GM21528 (cell line): ENCODE measurements at regions not wholly inside any gene's neighbourhood (a gene's known extent, or its start where the extent isn't known, plus 50 kb on each side); places are given as distances from the start of the nearest gene placed in this dataset.

Experiments used
- ATAC-seq: cut with Tn5 transposase; IDR thresholded peaks from one replicate; pipeline ENCODE4 v1.9.1; 2021; ENCODE audit warnings: mild to moderate bottlenecking, moderate library complexity; ENCODE audit not compliant: unreplicated experiment, low FRiP score

- no peak for ATAC-seq
Measured at GRCh38 chr15:94535298-94536048, 304.1 kb downstream of the MCTP2 start.

GRCh38 chr15:94536549-94536948 lies 305.2 kb downstream of the MCTP2 start:
- ATAC-seq: no peak

GRCh38 chr15:94538280-94538679 lies 306.9 kb downstream of the MCTP2 start:
- no peak for ATAC-seq

- no peak for ATAC-seq
Measured at GRCh38 chr15:94542391-94542790, 311.0 kb downstream of the MCTP2 start.

- ATAC-seq: no peak
Measured at GRCh38 chr15:94546808-94547207, 315.4 kb downstream of the MCTP2 start.

GRCh38 chr15:94547711-94548110 lies 316.4 kb downstream of the MCTP2 start:
- no peak for ATAC-seq

- ATAC-seq: no peak
Measured at GRCh38 chr15:94555841-94556519, 324.6 kb downstream of the MCTP2 start.

GRCh38 chr15:94561036-94561689 lies 329.8 kb downstream of the MCTP2 start:
- no peak for ATAC-seq

- ATAC-seq: no peak
Measured at GRCh38 chr15:94563456-94563855, 332.1 kb downstream of the MCTP2 start.

GRCh38 chr15:94576889-94577533 lies 345.6 kb downstream of the MCTP2 start:
- ATAC-seq: peak; percentile 85

GRCh38 chr15:94579286-94579685 lies 347.9 kb downstream of the MCTP2 start:
- no peak for ATAC-seq

- no peak for ATAC-seq
Measured at GRCh38 chr15:94580211-94580885, 349.0 kb downstream of the MCTP2 start.

GRCh38 chr15:94582368-94582767 lies 351.0 kb downstream of the MCTP2 start:
- peak; percentile 46 for ATAC-seq

GRCh38 chr15:94584833-94585244 lies 353.5 kb downstream of the MCTP2 start:
- peak; percentile 82 for ATAC-seq

- ATAC-seq: peak; percentile 74
Measured at GRCh38 chr15:94586099-94586498, 354.7 kb downstream of the MCTP2 start.

GRCh38 chr15:94587113-94587512 lies 355.8 kb downstream of the MCTP2 start:
- ATAC-seq: no peak

GRCh38 chr15:94588993-94589392 lies 357.6 kb downstream of the MCTP2 start:
- no peak for ATAC-seq

- no peak for ATAC-seq
Measured at GRCh38 chr15:94592495-94592894, 361.1 kb downstream of the MCTP2 start.

- ATAC-seq: no peak
Measured at GRCh38 chr15:94596707-94597106, 365.3 kb downstream of the MCTP2 start.

GRCh38 chr15:94600505-94600904 lies 369.1 kb downstream of the MCTP2 start:
- no peak for ATAC-seq
